ENCODE measurements at regions not wholly inside any gene's neighbourhood (a gene's known extent, or its start where the extent isn't known, plus 50 kb on each side); places are given as distances from the start of the nearest gene placed in this dataset.

DNA sequence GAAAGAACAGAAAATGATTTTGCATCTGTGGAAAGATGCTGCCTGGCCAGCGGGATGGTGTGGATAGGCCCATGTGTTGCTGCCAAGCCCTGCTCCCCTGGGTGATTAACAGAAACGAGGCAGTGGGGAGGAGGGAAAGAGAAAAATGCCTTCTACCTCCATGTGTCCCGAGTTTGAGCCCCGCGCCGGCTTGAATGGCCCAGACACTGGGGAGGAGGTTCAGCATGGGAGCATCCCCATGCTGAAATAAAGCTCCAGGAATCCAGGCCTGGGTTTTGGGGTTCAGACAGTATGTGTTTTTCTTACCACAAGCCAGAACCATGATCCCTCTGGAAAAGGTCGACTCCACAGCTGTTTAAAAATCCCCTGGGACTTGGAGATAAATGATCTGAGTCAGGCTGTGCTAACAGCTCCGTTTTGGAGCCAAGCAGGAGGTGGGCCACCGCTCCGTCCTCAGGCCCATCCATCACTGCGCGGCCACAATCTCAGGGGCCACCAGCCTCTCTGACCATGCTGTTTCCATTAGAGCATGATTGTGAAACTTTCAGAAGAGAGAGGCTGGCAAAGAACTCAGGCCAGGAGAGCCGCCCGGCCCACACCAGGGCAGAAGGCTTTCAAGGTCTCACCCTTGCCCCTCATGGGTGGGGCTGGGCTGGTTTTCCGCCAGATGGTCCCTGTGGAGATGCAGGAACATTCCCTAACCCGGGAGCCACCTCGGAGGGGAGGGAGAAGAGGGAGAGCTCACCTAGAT is 299.7 kb downstream of the ZEB1 start:
- TF ChIP-seq, protein P1, sequence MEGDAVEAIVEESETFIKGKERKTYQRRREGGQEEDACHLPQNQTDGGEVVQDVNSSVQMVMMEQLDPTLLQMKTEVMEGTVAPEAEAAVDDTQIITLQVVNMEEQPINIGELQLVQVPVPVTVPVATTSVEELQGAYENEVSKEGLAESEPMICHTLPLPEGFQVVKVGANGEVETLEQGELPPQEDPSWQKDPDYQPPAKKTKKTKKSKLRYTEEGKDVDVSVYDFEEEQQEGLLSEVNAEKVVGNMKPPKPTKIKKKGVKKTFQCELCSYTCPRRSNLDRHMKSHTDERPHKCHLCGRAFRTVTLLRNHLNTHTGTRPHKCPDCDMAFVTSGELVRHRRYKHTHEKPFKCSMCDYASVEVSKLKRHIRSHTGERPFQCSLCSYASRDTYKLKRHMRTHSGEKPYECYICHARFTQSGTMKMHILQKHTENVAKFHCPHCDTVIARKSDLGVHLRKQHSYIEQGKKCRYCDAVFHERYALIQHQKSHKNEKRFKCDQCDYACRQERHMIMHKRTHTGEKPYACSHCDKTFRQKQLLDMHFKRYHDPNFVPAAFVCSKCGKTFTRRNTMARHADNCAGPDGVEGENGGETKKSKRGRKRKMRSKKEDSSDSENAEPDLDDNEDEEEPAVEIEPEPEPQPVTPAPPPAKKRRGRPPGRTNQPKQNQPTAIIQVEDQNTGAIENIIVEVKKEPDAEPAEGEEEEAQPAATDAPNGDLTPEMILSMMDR (IDR thresholded peaks at IDR 0.05) = no peak
- TF ChIP-seq POLR2A (IDR thresholded peaks at IDR 0.05) = no peak
